HG03439 (cell line): ENCODE measurements at regions not wholly inside any gene's neighbourhood (a gene's known extent, or its start where the extent isn't known, plus 50 kb on each side); places are given as distances from the start of the nearest gene placed in this dataset.

ENCODE experiments used
- ATAC-seq: cut with Tn5 transposase; IDR thresholded peaks from one replicate; pipeline ENCODE4 v1.9.1; 2021; ENCODE audit warnings: mild to moderate bottlenecking, moderate library complexity; ENCODE audit not compliant: unreplicated experiment

DNA sequence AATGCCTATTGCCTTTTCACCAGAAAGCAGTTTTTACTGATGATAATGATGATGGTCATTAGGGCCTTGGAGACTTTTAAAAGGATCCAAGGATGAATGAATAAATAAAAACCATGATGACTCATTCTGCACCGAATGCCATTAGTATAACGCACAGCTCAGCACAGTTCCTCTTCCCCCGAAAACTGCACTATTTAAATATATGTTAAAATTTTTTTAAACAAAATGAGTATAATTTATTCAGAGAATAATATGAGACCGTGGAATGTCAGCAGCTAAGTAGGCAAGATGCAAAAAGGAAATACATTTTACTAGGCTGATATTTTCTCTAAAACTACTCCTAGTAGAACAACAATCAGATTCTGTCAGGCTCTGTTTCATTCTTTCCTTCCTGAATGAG, 83.4 kb upstream of the NANOGP8 start:
- no peak for ATAC-seq

GRCh38 chr15:35167675-35168074, 82.6 kb upstream of the NANOGP8 start:
- no peak for ATAC-seq

GRCh38 chr15:35166730-35167359, 81.8 kb upstream of the NANOGP8 start:
- no peak for ATAC-seq

DNA sequence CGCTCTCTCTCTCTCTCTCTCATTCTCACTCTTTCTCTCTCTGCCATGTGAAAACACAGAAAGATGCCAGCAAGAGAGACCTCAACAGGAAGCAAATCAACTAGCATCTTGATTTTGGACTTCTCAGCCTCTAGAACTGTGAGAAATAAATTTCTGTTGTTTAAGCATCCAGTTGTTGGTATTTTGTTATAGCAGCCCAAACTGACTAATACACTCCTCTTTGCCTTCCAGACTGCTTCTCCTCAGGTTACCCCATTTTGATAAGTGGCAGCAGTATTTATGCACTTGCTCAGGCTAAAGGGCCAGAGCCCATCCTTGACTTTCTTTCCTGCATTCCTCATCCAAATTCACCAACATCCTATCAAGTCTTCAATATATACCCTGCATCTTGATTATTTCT, 76.6 kb upstream of the NANOGP8 start:
- ATAC-seq: no peak

DNA sequence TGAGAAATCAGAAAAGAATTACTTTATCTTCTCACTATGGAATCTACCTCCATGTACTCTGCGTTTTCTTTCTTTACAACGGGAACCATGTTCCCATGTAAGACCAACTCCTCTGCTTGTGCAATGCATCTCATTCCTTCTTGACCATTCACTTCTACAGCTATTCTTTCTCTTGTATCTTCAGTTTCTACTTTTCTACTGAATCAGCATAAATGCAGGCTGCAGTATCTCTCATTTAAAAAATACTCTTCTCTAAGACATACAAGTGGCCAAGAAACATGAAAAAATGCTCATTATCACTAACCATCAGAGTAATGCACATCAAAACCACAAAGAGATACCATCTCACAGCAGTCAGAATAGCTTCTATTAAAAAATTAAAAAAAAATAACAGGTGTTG, 74.1 kb upstream of the NANOGP8 start:
- ATAC-seq: no peak

DNA sequence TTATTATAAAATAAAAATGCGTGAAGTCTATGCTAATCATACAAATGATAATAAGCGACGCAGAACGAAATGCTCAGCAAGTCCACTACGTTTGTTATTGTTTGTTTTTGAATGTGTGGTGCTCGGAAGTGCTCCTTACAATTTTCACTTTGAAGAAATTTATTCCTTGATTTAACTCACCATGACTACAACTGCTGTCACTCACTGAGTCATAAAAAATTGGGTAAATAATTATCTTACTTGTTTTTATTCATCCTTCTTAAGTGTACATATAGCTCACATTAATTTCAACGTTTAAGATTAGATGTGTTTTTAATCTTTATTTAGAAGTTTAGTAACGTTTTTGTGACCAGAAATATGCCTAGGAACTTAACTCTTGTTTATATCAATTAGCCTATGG, 66.7 kb upstream of the NANOGP8 start:
- ATAC-seq: no peak

- ATAC-seq: no peak
Measured at GRCh38 chr15:35151381-35151780, 66.3 kb upstream of the NANOGP8 start.

DNA sequence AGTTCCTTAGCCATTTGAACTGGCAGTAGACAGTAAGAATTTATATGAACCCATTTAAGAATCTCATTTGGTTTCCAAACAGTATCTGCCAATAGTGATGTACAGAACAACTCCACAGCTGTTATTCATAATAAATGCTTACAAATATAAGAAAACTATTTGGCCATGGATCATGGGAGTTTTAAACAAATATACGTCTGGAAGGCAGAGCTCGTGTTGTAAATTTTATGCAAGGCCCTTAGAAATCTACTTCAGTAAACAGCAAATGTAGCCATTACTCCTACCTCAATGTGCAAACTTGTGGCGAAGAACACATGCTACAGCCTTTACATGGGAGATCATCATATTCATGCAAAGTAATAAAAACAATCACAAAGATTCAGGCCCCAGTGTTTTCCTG, 65.3 kb upstream of the NANOGP8 start:
- no peak for ATAC-seq

GRCh38 chr15:35145336-35145735, 60.2 kb upstream of the NANOGP8 start:
- ATAC-seq: no peak

DNA sequence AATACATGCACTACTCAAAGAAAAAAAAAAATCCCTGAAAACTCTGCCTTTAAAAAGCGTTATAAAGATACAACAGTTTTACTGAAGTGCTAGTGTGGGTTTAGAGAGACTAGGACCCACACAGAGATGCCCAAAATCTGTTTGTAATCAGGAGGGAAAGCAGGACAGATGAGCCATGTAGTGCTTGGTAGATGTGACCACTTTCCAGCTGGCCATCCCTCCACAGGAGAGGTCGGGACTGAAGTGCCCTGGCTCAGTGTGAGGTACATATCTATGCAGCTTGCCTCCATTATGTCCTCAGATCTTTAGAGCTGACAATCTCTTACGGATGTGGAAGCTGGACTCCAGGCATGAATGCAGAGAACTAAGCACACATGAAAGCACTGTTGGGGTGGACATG, 57.5 kb upstream of the NANOGP8 start:
- no peak for ATAC-seq

DNA sequence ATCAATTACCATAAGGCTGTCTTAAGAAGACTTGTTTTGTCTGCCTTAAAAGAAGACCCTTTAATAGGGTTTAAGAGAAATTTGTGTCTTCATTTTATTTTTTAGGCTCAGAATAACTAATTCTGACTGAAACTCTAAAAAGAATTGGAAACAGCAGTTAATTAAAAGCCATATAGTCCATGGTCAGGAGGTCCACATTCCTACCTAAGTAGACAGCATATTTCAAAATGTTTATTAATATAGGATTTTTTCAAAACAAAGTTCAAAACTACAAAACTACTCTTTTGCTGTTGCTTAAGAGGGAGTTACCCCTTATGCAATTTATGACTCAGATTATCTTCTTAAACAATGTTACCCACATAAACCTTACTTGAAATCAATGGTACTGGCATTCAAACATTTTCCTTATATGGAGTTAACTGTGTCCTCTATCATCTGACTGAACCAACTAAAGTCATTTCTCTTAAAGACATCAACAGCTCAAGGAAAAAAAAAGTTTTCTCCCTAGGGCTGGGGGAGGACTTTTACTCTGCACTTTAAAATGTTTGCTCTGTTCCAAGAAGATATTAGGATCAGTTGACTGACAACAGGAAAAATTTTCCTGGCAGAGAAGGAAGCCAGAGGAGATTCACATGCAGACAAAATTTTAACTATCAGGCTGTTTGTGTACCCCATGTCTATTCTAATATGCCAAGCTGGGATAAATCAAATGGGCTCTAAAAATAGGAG, 56.8 kb upstream of the NANOGP8 start:
- no peak for ATAC-seq

DNA sequence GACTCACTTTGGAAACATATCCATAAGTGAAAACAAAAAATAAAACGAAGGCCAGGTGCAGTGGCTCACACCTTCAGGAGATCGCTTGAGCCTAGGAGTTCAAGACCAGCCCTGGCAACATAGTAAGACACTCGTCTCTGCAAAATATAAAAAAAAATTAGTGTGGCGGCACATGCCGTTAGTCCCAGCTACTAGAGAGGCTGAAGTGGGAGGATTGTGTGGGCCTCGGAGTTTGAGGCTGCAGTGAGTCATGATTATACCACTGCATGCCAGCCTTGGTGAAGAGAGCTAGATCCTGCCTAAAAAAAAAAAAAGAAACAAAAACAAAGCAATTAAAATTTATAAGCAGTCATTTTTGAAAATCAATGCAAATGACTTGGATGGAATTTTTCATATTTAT, 54.7 kb upstream of the NANOGP8 start:
- ATAC-seq: no peak

- ATAC-seq: no peak
Measured at GRCh38 chr15:35137190-35137574, 52.1 kb upstream of the NANOGP8 start.

GRCh38 chr15:35136321-35137189, 51.5 kb upstream of the NANOGP8 start:
- peak; percentile 98 for ATAC-seq
